Stromal cell of bone marrow (primary cell): ENCODE measurements at regions not wholly inside any gene's neighbourhood (a gene's known extent, or its start where the extent isn't known, plus 50 kb on each side); places are given as distances from the start of the nearest gene placed in this dataset.
A peak's percentile ranks its signal among the peaks of the same experiment; 100 is the strongest.

ENCODE experiments used
- DNase-seq: peaks from one replicate; pipeline ENCODE4 v3.0.0-alpha.2; 2012; ENCODE audit warnings: low read depth

DNA sequence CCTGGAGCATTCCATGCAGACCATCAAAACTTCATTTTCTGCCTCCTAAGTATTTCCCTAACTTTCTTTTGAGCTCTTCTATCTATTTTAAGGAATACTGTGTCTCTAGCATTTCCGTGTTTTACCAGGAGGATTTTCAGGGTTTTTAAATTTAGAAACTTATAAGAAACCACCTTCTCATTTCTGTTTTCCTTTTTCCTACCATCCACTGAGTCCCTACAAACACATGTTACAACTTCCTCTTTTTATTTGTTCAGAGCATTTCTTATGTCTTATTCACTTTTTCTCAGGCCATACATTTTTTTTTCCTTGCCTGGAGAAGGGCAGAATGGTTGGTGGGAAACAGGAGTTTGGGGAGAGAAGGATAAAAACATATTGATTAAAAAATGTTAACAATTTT, 130.0 kb upstream of the BMP5 start:
- no peak for DNase-seq

DNA sequence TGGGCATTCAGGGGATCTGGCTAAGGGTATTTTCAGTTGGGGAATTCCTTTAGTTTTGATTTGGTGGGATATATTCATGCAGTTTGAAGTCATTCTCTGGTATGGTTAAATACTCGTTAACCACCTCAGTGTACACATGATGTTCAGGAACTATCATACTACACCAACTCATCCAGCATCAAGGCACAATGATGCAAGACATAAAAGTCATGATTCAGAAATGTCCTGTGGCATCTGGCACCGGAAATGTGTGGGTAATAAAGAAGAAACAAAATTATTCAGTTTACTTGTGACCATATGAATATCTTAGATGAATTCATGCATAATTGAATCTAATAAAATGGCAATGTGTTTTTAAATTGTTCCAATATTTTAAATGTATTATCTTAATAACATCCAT, 129.0 kb upstream of the BMP5 start:
- DNase-seq = no peak

DNA sequence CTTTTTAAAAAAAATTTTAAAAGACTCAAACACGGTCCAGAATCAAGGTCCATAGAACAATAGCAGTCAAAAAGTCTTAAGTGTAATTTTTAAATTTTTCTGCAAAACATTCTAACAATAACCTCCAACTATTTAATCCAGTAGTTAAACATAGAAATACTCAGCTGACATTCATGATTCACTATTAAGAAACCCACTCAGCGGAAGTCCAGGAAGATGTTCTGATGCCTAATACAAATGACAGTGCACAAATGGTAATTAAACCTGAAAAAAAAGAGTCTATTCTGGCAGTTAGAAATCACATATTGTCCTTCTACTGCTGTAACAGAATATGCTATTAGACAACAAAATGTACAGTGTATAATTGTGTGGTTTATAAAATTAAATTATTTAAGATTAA, 128.2 kb upstream of the BMP5 start:
- no peak for DNase-seq

DNA sequence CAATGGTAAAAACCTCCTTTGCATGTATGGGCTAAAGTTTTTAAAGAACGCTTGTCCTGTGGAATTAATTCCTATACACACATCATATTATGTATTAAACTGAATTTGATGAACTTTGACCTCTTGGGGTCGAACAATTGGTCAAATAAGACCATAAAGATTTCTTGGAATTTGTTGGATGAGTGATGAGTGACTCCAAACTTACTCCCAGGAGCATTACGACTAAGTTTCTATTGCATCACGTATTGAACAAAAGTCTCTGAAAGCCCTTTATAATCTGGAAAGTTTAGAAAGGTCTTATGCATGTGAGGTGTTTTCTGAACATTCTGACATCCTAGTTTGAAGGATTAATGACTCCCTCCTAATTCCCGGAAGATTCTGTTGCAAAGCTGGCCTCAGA, 126.9 kb upstream of the BMP5 start:
- peak; percentile 51 for DNase-seq

GRCh38 chr6:55998576-55998975, 123.2 kb upstream of the BMP5 start:
- no peak for DNase-seq

DNA sequence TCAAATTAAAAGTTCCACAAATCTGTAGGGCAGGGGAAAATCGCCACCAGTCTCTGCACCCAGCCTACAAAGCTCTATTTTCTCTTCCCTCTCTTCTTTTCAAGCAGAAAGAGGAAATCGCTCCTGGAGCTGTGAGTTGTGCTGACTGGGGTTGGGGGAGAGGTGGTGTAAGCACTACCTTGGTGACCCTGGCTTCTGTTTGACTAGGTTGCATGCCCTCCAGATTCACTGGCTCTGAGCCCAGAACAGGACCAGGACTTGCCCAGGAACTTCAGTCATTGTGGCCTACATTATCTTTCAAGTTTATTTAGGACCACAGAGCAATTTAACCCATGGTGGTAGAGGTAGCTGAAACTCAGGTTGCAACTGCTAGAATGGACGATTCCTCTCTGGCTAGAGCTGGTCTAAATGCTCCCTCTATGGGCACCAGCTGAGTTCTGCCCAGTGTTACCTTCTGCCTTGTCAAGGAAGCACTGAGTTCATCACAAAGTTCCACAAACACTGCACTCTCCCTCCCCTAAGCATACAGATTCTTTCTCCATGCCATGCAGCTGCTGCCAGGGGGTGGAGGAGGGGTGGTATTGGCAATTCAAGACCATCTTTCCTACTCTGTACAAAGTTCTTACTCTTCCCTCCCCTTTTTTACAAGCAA, 122.0 kb upstream of the BMP5 start:
- DNase-seq = no peak

- no peak for DNase-seq
These were observed 119.1 kb upstream of the BMP5 start for GRCh38 chr6:55994531-55994930.

DNA sequence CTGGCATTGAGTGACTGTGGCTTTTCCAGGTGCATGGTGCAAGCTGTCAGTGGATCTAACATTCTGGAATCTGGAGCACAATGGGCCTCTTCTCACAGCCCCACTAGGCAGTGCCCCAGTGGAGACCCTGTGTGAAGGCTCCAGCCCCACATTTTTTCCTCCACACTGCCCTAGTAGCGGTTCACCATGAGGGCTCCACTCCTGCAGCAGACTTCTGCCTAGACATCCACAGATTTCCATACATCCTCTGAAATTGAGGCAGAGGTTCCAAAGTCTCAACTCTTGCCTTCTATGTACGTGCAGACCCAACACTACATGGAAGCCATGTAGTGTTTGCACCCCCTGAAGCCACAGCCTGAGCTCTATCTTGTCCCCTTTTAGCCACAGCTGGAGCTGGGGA, 118.0 kb upstream of the BMP5 start:
- no peak for DNase-seq

DNA sequence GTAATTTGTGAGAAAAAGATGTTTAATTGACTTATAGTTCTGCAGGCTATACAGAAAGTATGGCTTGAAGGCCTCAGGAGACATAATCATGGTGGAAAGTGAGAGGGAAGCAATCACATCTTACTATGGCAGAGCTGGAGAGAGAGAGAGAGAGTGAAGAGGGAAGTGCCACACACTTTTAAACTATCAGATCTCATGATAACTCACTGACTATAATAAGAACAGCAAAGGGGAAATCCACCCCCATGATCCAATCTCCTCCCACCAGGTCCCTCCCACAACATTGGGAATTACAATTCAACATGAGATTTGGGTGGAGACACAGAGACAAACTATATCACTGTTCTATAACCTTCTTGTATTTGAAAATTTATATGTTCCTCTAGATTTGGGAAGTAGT, 117.2 kb upstream of the BMP5 start:
- DNase-seq = no peak

- DNase-seq = no peak
These were observed 109.9 kb upstream of the BMP5 start for GRCh38 chr6:55985309-55985708.

DNA sequence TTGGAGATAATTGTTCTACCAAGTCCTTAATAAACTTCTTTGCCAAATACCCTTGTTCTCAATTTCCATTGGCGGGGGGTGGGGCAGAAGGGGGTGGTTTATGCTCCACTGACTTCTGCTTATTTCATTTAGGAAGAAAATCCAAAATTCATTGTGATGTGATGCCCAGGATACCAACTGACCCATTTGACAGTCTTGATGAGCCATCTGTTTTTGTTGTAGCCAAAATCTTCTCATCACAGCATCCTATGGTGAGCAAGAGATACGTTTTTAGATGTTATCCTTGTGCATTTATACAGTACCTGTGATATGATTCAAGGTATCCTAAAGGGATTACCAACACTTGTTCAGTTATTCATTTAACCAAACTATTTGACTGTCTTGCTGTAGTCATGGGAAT, 108.5 kb upstream of the BMP5 start:
- no peak for DNase-seq

GRCh38 chr6:55981660-55982059, 106.3 kb upstream of the BMP5 start:
- no peak for DNase-seq

GRCh38 chr6:55980627-55981211, 105.3 kb upstream of the BMP5 start:
- DNase-seq = no peak

- no peak for DNase-seq
These were observed 104.1 kb upstream of the BMP5 start for GRCh38 chr6:55979526-55979925.

GRCh38 chr6:55977959-55978665, 102.7 kb upstream of the BMP5 start:
- no peak for DNase-seq

GRCh38 chr6:55974688-55975087, 99.3 kb upstream of the BMP5 start:
- DNase-seq = no peak

- DNase-seq = no peak
These were observed 96.7 kb upstream of the BMP5 start for GRCh38 chr6:55972091-55972490.

DNA sequence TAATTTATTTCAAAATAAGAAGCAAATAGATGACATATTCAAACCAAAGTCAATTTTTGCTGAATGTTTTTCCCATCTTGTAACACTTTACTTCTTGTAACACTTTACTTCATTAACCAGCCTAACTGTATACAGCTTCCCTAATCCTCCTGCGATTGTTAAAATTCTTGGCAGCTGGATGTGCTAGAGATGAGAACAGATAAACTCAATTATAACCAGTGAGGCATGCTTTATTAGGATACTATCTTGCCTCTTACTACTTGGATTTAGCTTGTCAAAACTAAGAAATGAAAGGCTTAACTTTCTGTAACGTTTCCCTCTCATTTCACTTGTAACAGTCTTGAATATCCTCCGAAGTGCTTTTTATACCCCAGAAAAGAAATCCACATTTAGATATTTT, 94.1 kb upstream of the BMP5 start:
- no peak for DNase-seq

- DNase-seq = no peak
These were observed 93.5 kb upstream of the BMP5 start for GRCh38 chr6:55968926-55969325.

DNA sequence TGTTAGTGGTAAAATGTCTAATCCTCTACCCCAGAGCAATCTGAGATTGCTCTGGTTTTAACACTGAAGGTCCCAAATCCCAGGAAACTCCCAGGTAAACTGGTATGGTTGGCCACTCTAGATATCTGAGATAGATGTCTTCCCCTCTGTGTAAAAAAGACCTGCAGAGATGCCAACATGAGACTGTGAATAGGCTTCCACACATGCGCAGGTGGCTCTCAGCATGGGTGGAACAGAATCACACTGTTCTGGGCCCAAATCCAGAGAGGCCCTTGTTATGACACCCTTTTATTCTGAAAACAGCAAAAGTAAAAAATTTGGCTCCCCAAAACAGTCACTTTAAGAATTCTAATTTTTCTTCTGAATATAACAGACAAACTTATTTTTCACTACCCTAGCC, 88.7 kb upstream of the BMP5 start:
- no peak for DNase-seq

- DNase-seq = no peak
These were observed 87.9 kb upstream of the BMP5 start for GRCh38 chr6:55963301-55963700.

DNA sequence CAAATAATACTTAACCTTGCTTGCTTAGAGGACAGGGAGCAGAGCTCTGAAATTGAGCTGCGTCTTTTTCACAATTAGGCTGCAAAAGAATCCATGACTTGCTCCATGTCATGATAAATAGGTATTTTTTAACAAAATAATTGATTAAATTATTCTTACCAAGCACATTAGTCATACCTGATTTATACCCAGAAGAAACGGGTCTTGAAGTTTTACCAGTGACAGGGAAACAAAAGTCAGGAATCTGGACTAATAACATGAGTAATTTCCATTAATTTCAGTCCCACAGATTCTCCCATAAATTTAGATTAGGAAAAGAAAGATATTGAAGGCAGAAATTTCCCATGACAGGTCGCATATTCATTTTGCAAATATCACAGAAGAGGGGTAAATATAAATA, 85.0 kb upstream of the BMP5 start:
- DNase-seq = no peak

DNA sequence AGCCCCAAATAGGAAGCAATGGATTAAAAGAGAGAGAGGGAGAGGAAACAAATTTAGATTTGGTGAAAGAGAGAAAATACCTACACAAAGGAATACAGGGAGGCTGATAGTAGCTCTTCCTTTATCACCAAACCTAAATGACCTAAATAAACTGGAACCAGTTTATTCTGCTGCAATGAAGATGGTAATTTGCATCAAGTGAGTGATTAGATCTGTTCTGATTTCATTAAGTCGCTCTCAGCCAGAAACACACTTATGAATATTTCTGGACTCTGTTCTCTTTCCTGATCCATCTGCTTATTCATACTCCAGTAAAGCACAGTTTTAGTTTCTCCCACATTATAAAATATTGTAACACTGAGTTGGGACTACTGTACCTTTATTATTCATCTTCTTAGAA, 83.4 kb upstream of the BMP5 start:
- DNase-seq = no peak

GRCh38 chr6:55957961-55958422, 82.6 kb upstream of the BMP5 start:
- DNase-seq = peak; percentile 54
